HG03354 (cell line): ENCODE measurements at regions not wholly inside any gene's neighbourhood (a gene's known extent, or its start where the extent isn't known, plus 50 kb on each side); places are given as distances from the start of the nearest gene placed in this dataset.
A peak's percentile ranks its signal among the peaks of the same experiment; 100 is the strongest.

ENCODE experiments used
- ATAC-seq: cut with Tn5 transposase; IDR thresholded peaks from one replicate; pipeline ENCODE4 v1.9.1; 2021; ENCODE audit warnings: mild to moderate bottlenecking; ENCODE audit not compliant: unreplicated experiment, poor library complexity, severe bottlenecking

GRCh38 chr3:193941486-193941885 is 194.5 kb upstream of the HES1 start:
- no peak for ATAC-seq

GRCh38 chr3:193942516-193943055 is 193.4 kb upstream of the HES1 start:
- ATAC-seq = no peak

- no peak for ATAC-seq
Measured at GRCh38 chr3:193943200-193943599, 192.7 kb upstream of the HES1 start.

- ATAC-seq = no peak
Measured at GRCh38 chr3:193943851-193944517, 192.0 kb upstream of the HES1 start.

- ATAC-seq = no peak
Measured at GRCh38 chr3:193944518-193944884, 191.4 kb upstream of the HES1 start.

- ATAC-seq = no peak
Measured at GRCh38 chr3:193945143-193945542, 190.8 kb upstream of the HES1 start.

DNA sequence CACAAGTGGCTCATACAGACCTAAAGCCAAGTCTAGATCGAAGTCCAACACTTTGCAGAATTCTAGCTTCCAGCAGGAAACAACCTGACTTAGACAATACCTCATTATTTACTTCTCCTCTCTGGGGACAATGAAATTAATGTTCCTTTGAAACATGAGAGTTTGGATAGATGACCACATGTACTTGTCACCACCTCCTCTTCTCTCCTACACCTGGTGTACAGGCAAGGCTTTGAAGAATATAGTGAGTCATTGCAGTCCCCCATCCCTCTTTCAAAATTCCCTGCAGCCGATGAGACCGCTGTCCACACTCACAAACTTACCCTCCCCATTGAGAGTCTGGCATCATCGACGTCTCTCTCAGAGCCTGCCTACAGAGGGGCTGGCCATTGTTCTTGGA is 189.0 kb upstream of the HES1 start:
- ATAC-seq = no peak

DNA sequence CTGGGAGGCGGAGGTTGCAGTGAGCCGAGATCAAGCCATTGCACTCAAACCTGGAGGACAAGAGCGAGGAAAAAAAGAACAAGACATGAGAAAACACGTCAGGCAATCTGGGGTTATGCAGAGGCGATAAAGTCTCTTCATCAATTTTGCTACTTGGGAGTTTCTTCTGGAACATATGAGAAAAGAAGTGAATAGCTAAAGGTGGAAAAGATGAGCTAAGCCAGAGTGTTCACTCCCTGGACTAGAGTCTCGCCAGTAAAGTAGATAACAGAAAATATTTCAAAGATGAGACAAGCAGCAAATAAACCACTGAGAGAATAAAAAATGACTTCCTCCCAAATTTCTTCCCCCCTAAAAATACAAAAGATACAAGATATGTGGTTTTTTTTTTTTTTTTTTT is 188.4 kb upstream of the HES1 start:
- ATAC-seq = no peak

GRCh38 chr3:193948459-193948858 is 187.5 kb upstream of the HES1 start:
- ATAC-seq = no peak

DNA sequence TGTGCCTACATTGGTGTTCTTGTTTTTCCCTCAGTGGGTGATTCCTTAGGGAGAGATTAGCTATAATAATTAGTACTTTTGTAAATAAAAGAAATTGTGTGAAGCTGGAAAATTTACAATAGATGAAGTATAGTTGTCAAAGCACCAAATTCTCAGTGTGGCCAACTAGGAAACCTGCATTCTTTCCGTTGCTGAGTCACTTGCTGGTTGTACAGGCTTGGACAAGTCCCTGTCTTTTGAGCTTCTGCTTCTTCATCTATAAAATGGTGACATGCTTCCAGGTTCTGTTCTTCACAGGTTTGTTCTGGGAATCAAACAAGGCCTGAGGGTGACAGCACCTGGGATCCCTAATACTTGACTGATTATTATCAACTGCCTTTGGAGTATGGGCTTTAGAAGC is 184.1 kb upstream of the HES1 start:
- ATAC-seq = no peak

DNA sequence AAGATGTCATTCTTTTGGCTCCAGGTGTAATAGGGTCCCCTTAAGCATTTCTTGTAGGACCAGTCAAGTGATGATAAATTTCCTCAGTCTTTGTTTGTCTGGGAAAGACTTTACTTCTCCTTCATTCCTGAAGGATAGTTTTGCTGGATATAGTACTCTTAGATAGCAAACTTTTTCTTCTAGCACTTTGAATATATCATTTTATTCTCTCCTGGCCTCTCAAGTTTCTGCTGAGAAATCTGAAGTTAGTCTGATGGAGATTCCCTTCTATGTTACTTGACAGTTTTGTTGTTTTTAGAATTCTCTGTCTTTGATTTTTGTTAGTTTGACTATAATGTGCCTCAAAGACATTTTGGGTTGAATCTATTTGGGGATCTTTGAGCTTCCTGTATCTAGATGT is 181.2 kb upstream of the HES1 start:
- no peak for ATAC-seq

- no peak for ATAC-seq
Measured at GRCh38 chr3:193955719-193956118, 180.2 kb upstream of the HES1 start.

DNA sequence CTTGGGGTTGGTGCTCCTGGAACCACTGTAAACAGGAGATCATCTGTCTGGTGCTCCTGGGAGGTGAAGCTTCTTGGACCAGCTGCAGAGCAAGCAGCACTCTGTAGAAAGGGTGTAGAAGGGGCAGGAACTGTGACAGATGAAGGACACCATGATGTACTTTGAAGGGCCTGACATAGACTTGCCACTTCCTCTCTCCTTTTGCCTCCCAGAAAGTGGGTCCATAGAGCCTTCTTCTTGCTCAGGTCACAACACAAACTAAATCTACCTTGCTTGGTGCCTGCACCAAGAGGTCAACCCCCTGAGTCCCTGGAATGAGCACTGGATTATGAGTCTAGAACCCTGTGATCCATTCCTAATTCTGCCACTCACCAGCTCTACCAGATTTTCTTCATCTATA is 176.1 kb upstream of the HES1 start:
- ATAC-seq = no peak

- ATAC-seq = no peak
Measured at GRCh38 chr3:193960487-193961274, 175.3 kb upstream of the HES1 start.

DNA sequence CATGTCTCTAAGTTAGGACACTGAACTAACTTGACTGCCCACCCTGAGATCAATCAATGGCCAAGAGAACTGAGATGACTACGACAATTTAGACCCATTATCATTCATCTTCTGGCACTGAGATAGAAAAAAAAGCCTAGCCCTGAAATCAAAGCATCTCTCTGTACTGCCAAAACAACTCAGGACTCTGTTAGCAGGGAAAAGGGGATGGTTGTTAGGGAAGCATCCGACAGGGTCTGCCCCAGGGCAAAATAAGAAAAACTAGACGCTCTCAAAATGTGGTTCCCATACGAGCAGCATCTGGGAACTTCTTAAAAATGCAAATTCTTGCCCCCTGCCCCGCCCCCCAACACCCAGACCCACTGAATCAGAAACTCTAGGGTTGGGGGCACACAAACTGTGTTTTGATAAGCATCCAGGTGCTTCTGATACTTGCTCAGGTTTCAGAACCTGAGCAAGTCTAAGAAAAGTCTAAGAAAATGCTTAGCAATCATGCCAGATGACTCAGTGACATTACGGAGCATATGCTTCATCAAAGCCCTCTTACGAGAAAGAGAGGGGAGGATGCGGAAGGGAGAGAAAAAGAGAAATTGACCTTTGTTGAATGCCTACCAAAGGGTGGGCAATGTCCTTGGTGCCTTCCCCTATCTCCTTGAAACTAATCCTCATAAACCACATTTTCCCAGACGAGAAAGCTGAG is 172.8 kb upstream of the HES1 start:
- no peak for ATAC-seq

- ATAC-seq = peak; percentile 75
Measured at GRCh38 chr3:193963808-193964516, 172.0 kb upstream of the HES1 start.

DNA sequence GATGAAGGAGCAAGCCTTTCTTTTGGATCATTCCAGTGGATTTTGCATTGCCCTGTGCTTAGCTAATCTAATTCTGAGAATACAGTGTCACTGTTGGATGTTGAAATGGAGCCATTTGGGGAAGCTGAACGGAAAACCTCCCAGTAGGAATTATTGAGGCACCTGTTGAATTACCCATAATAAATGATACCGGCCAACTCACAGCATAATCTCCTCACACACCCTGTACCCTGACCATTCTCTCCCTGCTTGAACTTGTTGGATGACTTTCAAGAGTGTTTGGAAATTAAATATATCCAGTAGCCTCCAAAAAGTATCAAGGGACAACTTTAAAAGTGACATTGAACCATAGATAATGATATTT is 171.4 kb upstream of the HES1 start:
- ATAC-seq = no peak

DNA sequence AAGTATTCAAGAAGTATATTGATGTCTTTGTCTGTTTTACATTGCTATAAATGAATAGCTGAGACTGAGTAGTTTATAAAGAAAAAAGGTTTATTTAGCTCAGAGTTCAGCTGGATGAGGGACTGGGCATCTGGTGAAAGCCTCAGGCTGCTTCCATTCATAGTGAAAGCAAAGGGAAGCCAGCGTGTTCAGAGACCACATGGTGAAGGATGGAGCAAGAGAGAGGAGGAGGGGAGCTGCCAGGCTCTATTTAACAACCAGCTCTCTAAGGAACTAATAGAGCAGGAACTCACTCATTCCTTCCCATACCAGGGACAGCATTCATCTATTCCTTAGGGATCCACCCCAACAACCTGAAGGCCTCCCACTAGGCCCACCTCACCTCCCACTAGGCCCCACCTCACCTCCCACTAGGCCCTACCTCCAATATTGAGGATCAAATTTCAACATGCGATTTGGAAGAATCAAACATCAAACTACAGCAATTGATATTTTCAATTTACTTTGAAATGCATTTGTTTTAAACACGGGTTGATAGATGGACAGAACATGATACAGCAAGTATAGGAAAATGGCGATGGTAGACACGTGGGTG is 167.5 kb upstream of the HES1 start:
- no peak for ATAC-seq

DNA sequence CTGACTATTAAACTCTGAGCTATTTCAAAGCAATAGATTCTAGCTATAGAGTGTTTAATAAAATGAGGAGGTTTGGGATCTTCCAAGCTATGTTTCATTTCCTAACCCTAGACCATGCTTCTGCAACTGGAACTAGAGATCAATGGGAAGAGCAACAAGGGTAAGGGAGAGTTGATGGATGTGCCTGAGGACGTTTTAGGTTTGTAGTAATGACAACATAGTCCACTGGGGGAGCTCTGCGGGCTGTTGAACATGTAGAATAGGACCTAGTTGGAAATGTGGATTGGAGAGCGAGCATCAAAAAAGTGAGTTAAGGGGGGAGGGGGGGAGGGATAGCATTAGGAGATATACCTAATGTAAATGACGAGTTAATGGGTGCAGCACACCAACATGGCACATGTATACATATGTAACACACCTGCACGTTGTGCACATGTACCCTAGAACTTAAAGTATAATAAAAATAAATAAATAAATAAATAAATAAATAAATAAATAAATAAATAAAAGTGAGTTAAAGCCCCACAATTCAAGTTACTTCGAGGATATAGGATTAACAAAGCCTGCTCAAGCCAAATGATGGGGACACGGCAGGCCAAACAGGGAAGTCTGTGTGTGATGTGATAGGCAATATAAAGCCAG is 165.7 kb upstream of the HES1 start:
- ATAC-seq = peak; percentile 77
